Endothelial cell of umbilical vein (primary cell): ENCODE measurements at regions not wholly inside any gene's neighbourhood (a gene's known extent, or its start where the extent isn't known, plus 50 kb on each side); places are given as distances from the start of the nearest gene placed in this dataset.

Experiments used
- EZH2 ChIP-seq: IDR thresholded peaks from 2 replicates; pipeline ENCODE4 v1.6.1; 2012; ENCODE audit warnings: borderline replicate concordance, low read depth, mild to moderate bottlenecking, moderate library complexity, low read length, inconsistent platforms; ENCODE audit not compliant: severe bottlenecking
- GATA2 ChIP-seq: IDR thresholded peaks from 2 replicates; pipeline ENCODE4 v1.7.0; 2011; ENCODE audit warnings: low read depth, mild to moderate bottlenecking, moderate library complexity, mixed read lengths, low read length; ENCODE audit not compliant: insufficient read length, insufficient read depth
- JUN ChIP-seq: IDR thresholded peaks from 2 replicates; pipeline ENCODE4 v1.6.1; 2011; ENCODE audit warnings: borderline replicate concordance, low read depth; ENCODE audit not compliant: insufficient read length, insufficient read depth
- MYC ChIP-seq: IDR thresholded peaks from one replicate; pipeline ENCODE4 v1.6.1; 2011; ENCODE audit warnings: mild to moderate bottlenecking, low read depth, low read length
- POLR2A ChIP-seq: IDR thresholded peaks from 2 replicates; pipeline ENCODE4 v1.6.1; 2012; ENCODE audit warnings: low read depth, mild to moderate bottlenecking, control low read depth, low read length
- POLR2AphosphoS5 ChIP-seq: IDR thresholded peaks from 2 replicates; pipeline ENCODE4 v1.6.1; 2012; ENCODE audit warnings: low read depth, mild to moderate bottlenecking, control low read depth, low read length, moderate library complexity; ENCODE audit not compliant: insufficient read depth
- TF ChIP-seq, protein P1 (sequence below), 2 donors: IDR thresholded peaks; 1 replicate in 1 of 2; 2 replicates in 1 of 2; pipeline ENCODE4 v1.5.1; 2011; ENCODE audit warnings: low read length in 2 of 2, mild to moderate bottlenecking in 2 of 2, moderate library complexity in 2 of 2, control low read depth in 1 of 2, inconsistent platforms in 1 of 2, low read depth in 1 of 2; ENCODE audit not compliant: insufficient read depth in 1 of 2; ENCODE audit errors: extremely low read depth in 1 of 2
- TF ChIP-seq, protein P2 (sequence below): IDR thresholded peaks from 2 replicates; pipeline ENCODE4 v1.6.1; 2011; ENCODE audit not compliant: insufficient read depth, insufficient read length

DNA sequence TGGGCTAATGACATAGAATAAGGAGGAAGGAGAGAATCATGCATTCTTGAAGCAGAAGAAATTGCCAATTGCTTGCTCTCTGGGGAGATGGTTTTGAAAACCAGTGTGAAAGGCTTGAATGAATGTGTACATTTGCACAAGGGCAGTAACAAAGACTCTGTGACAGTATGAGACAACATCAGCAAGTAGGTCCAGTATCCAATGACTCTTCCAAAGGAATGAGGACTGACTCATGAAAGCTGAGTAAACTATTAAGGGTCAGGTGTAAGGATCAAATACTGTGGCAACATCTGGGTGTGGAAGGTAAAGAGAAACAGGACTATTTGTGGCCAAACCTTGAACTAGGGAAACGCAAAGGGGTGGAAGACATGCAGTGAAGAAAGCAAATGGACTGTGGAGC is 886.0 kb upstream of the CHAC2 start:
- TF ChIP-seq, protein P1, sequence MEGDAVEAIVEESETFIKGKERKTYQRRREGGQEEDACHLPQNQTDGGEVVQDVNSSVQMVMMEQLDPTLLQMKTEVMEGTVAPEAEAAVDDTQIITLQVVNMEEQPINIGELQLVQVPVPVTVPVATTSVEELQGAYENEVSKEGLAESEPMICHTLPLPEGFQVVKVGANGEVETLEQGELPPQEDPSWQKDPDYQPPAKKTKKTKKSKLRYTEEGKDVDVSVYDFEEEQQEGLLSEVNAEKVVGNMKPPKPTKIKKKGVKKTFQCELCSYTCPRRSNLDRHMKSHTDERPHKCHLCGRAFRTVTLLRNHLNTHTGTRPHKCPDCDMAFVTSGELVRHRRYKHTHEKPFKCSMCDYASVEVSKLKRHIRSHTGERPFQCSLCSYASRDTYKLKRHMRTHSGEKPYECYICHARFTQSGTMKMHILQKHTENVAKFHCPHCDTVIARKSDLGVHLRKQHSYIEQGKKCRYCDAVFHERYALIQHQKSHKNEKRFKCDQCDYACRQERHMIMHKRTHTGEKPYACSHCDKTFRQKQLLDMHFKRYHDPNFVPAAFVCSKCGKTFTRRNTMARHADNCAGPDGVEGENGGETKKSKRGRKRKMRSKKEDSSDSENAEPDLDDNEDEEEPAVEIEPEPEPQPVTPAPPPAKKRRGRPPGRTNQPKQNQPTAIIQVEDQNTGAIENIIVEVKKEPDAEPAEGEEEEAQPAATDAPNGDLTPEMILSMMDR (IDR thresholded peaks at IDR 0.05; ENCODE audit: extremely low read depth in 1 of 2, insufficient read depth in 1 of 2, low read depth in 1 of 2, low read length in 2 of 2) = no peak
- TF ChIP-seq MYC (no peak), POLR2A (no peak), EZH2 (no peak), POLR2AphosphoS5 (no peak), JUN (no peak), GATA2 (no peak)
- TF ChIP-seq, protein P2, sequence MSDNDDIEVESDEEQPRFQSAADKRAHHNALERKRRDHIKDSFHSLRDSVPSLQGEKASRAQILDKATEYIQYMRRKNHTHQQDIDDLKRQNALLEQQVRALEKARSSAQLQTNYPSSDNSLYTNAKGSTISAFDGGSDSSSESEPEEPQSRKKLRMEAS = no peak
